ENCODE measurements at regions not wholly inside any gene's neighbourhood (a gene's known extent, or its start where the extent isn't known, plus 50 kb on each side); places are given as distances from the start of the nearest gene placed in this dataset.

DNA sequence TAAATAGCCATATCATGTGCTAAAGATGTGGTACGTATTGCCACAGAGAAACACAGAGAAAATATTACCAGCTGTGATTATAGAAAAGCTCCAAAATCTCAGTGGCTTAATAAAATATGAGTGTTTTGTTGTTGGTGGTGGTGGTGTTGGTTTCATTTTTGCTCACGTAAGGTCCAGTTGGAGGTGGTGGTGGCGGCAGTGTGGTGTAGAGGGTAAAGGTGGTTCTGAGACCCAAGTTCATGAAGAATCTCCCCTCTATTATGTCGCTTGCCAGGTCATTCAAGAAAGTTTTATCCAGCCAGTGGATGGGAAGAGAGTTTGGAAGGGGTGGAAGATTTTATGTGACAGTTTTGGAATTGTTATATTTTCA, 217.6 kb upstream of the SAMSN1 start:
- no peak for TF ChIP-seq CTCF (conservative IDR thresholded peaks at IDR 0.05; ENCODE audit: low read depth, low read length)
- no peak for DNase-seq (ENCODE audit: low read depth)
- H3K4me3 ChIP-seq (ENCODE audit: low read length) = no peak overlapping the region

DNA sequence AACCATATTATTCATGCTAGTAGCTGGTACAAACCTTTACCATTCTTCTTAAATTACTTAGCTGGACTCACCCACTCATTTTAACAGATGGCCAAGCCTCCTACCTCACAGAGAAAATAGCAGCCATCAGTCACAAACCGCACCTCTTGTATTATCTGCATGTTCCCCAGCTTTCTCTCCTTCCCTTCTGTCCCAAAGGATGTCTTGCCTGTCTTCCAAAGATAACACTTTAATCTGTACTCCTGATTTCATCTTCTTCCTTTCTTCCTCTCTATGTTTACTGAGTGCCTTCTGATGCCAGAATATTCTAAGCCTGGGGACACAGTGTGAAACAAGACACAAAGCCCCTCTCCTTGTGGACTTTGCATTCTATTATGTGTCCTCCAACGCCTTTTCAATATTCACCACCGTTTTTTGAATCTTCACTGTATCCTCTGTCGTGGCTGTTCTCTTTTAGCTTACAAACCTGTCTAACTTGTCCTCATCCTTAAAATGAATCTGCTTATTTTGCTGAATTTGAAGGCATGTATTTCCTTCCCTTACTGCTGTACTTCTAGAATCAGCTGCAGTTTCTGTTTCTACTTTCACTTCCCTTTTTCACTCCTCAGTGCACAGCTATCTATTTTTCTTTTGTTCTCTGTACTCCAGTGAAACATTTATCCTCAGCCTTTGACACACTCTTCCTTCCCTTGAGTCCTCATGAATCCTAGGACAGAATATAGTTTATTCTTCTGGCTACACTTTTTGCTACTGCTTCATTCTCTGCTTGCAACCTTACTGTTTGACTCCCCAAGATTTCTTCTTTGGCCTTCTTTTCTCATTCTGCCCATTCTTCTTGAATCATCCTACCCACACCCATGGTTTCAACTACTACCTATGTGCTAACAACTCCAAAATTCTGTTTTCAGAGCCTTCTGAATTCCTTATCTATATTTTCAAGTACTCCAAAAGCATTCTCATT, 216.9 kb upstream of the SAMSN1 start:
- no peak for DNase-seq (ENCODE audit: low read depth)
- TF ChIP-seq CTCF (conservative IDR thresholded peaks at IDR 0.05; ENCODE audit: low read depth, low read length) = no peak
- no peak overlapping the region for H3K4me3 ChIP-seq (ENCODE audit: low read length)

GRCh38 chr21:14762327-14762726, 216.2 kb upstream of the SAMSN1 start:
- no peak overlapping the region for H3K4me3 ChIP-seq (ENCODE audit: low read length)
- no peak for DNase-seq (ENCODE audit: low read depth)
- TF ChIP-seq CTCF (conservative IDR thresholded peaks at IDR 0.05; ENCODE audit: low read depth, low read length) = no peak

GRCh38 chr21:14759285-14759684, 213.2 kb upstream of the SAMSN1 start:
- DNase-seq (ENCODE audit: low read depth) = no peak
- TF ChIP-seq CTCF (conservative IDR thresholded peaks at IDR 0.05; ENCODE audit: low read depth, low read length) = no peak
- H3K4me3 ChIP-seq (ENCODE audit: low read length) = no peak overlapping the region

GRCh38 chr21:14758849-14759248, 212.7 kb upstream of the SAMSN1 start:
- no peak overlapping the region for H3K4me3 ChIP-seq (ENCODE audit: low read length)
- no peak for DNase-seq (ENCODE audit: low read depth)
- no peak for TF ChIP-seq CTCF (conservative IDR thresholded peaks at IDR 0.05; ENCODE audit: low read depth, low read length)

GRCh38 chr21:14757533-14758327, 211.6 kb upstream of the SAMSN1 start:
- DNase-seq (ENCODE audit: low read depth) = no peak
- no peak overlapping the region for H3K4me3 ChIP-seq (ENCODE audit: low read length)
- no peak for TF ChIP-seq CTCF (conservative IDR thresholded peaks at IDR 0.05; ENCODE audit: low read depth, low read length)
